GM21825 (cell line): ENCODE measurements at regions not wholly inside any gene's neighbourhood (a gene's known extent, or its start where the extent isn't known, plus 50 kb on each side); places are given as distances from the start of the nearest gene placed in this dataset.
"Not testable (repeated sequence)": the region's sequence is repeated elsewhere in the genome, so short reads cannot be mapped to it uniquely, and the experiment has no call there.

Source experiments
- ATAC-seq: cut with Tn5 transposase; IDR thresholded peaks from one replicate; pipeline ENCODE4 v1.9.1; 2021; ENCODE audit warnings: mild to moderate bottlenecking, moderate library complexity; ENCODE audit not compliant: unreplicated experiment

- no peak for ATAC-seq
Observed at GRCh38 chr3:104909721-104910120, 457.0 kb upstream of the ALCAM start.

GRCh38 chr3:104911376-104911775 is 455.3 kb upstream of the ALCAM start:
- ATAC-seq = no peak

GRCh38 chr3:104916971-104917370 is 449.7 kb upstream of the ALCAM start:
- ATAC-seq = no peak

GRCh38 chr3:104920512-104920911 is 446.2 kb upstream of the ALCAM start:
- ATAC-seq = no peak

- no peak for ATAC-seq
Observed at GRCh38 chr3:104933972-104934371, 432.7 kb upstream of the ALCAM start.

GRCh38 chr3:104935613-104936012 is 431.1 kb upstream of the ALCAM start:
- no peak for ATAC-seq

DNA sequence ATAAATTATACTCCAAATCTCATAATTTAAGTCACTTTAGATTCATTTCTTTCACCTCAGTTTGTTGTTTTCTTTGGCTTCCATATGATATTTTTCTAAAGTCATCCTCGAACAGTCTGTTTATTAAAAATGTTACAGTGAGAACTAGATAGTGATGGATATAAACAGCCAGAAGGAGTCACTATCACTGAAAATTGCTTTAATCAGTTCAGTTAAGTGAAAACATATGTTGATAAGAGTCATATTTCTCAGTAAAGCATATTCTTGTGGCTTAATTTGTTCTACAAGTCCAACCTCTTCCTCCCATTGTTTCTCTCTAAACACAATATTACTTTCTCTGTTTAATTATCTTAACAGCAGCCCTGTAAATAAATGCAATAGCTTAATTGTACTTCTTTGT is 427.5 kb upstream of the ALCAM start:
- ATAC-seq = no peak

- ATAC-seq = no peak
Observed at GRCh38 chr3:104941785-104942184, 424.9 kb upstream of the ALCAM start.

DNA sequence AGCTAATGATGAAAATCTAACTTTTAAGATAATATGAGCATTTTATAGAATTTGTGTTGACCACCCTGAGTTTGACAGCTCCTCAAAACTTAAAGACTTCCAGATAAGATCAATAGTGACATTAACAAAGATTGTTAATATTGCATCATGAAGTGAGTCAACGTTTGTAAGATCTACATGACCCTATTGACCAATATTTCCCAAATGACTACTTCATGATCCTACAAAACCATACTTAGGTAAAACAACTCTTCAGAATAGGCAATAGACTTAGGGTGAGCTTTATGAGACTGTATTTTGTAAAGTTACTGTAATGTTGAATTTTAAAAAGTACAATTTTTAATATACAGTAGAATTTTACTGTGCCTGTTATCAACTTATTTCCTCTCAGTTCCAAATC is 422.7 kb upstream of the ALCAM start:
- no peak for ATAC-seq

- ATAC-seq = no peak
Observed at GRCh38 chr3:104947943-104948342, 418.8 kb upstream of the ALCAM start.

DNA sequence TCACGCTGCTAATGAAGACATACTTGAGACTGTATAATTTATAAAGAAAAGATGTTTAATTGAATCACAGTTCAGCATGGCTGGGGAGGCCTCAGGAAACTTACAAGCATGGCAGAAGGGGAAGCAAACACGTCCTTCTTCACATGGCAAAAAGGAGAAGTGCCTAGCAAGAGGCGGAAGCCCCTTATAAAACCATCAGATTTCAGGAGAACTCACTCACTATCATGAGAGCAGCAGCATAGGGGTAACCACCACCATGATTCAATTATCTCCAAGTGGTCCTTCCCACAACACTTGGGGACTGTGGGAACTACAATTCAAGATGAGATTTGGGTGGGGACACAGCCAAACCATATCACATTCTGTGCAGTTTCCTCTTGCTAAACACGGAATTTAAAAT is 416.9 kb upstream of the ALCAM start:
- ATAC-seq = not testable (repeated sequence)

GRCh38 chr3:104951426-104951825 is 415.3 kb upstream of the ALCAM start:
- ATAC-seq = no peak

GRCh38 chr3:104952146-104952972 is 414.4 kb upstream of the ALCAM start:
- no peak for ATAC-seq

DNA sequence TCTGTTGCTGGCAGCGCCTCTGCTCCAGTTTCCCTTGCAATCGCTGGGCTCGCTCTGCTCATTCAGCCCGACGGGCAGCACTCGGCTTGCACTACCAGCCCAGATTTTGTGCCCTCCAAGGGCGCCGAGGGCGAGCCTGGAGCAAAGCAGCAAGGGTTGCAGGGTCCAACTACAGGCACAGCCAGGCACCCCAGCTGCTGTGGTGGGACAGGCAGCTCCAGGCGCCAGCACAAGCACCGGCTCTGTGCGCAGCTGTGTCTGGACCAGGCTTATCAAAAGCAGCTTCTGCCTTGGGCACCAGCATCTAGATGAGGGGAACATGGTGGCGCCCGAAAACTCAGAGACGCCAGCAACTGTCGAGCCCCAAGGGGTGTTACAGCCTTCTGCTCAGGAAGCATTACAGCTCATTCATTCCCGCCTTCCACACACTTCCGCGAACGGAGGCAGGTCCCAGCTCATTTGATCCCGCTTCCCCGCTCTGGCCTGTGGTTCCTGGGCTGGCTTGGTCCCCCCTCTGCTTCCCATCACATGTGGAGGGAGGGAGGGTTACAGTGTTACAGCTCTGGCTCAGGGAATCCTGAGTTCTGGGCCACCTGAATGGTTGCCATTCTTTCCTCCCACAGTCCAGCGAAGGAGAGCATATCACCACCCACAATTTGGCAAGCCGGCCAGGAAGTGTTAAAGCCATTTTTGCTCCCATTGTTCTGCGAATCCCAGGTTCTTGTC is 409.9 kb upstream of the ALCAM start:
- no peak for ATAC-seq

- ATAC-seq = no peak
Observed at GRCh38 chr3:104960579-104960978, 406.1 kb upstream of the ALCAM start.

DNA sequence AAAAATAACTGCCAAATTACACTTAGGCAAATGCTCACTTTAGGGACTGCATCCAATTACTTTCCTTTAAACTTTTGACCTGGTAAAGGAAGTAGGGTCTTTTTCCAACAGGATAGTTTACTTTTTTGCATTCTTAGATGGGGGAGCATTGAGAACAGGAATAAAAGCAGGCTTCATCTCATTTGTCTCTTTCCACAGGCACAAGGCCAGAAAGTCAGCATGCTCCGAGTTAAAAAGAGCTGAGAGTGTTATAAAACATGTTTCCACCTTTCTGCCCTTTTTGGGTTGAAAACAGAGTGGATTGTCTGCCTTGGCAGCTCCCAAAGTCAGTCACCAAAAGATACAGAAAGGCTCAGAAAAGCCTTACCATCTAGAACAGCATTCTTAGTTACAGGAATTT is 404.9 kb upstream of the ALCAM start:
- no peak for ATAC-seq

DNA sequence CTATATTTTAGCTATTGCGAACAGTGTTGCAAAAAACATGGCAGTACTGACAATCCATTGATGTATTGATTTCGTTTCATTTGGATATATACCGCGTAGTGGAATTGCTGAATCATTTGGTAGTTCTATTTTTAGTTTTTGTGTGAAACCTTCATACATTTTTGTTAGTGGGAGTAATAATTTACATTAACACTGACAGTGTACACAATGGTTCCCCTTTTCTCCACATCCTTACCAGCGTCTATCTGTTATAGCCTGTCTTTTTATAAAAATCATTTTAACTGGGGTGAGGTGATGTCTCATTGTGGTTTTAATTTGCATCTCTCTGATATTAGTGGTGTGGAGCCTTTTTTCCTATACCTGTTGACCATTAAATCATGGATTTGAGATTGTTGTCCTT is 392.4 kb upstream of the ALCAM start:
- ATAC-seq = no peak

DNA sequence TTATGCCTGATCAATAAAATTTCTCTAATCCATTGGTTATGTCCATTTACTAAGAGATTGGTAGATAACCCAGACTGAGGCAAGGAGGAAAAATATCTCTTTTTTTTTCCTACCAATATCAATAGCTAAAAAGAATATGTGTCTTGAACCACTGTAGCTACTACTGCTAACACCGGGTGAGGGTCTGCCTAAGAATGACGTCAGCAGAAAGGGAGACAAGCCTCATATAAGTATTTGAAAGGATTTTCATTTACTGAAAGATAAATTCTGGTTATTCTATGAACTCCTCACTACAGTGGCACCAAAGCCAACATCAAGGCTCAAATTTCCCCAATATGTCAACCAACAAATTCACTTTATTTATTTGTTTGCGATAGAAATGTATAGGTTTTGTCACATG is 389.0 kb upstream of the ALCAM start:
- no peak for ATAC-seq

DNA sequence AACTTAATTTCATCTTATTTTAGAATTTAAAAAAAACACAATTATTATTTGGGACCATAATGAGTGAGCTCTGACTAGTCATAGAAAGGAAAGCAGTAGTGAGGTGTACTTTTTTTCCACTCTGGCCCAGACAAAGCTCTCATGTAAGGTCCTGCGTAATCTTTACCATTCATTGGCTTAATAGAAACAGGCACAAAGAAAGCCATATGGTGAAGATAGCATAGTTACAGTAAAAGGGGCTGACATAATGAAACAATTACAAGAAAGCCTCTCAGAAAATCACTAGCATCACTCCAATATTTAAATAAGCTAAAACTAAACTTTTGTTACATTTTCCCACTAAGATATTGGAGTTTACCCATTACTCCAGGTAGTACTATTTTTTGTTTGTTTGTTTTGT is 384.6 kb upstream of the ALCAM start:
- ATAC-seq = no peak

GRCh38 chr3:104987859-104988258 is 378.9 kb upstream of the ALCAM start:
- ATAC-seq = no peak

- ATAC-seq = no peak
Observed at GRCh38 chr3:104988496-104988895, 378.2 kb upstream of the ALCAM start.

GRCh38 chr3:104989878-104990277 is 376.8 kb upstream of the ALCAM start:
- ATAC-seq = no peak
